GM10266 (cell line): ENCODE measurements at regions not wholly inside any gene's neighbourhood (a gene's known extent, or its start where the extent isn't known, plus 50 kb on each side); places are given as distances from the start of the nearest gene placed in this dataset.

Experiments
- DNase-seq: peaks from one replicate; pipeline ENCODE4 v3.0.0; 2012; ENCODE audit errors: extremely low spot score
- CTCF ChIP-seq: IDR thresholded peaks from 2 replicates; pipeline ENCODE4 v1.5.1; 2012; ENCODE audit warnings: mild to moderate bottlenecking, low read depth; ENCODE audit not compliant: control insufficient read depth, insufficient read depth; ENCODE audit errors: missing control alignments

GRCh38 chr4:17320046-17320445 is 191.8 kb downstream of the QDPR start:
- DNase-seq: no peak
- no peak for TF ChIP-seq CTCF

GRCh38 chr4:17317526-17317925 is 194.4 kb downstream of the QDPR start:
- TF ChIP-seq CTCF: no peak
- DNase-seq: no peak

DNA sequence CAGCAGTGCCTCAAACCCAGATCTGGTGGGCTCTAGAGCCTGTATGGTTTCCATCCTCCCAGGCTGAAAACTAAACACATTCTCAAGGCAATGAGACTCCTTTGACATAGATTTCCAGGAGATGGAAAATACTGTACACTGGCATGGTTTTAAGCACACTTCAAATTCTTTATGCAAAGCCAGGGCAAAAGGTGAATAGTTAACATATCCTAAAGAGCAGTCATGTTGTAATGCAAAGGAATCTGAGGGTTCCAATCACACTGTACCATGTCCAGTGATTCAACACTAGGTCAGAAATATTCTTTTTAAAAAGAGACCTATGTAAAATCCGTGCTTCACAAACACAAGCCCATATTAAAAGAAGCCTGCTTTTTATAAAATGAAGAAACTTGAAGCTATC is 195.3 kb downstream of the QDPR start:
- TF ChIP-seq CTCF: no peak

DNA sequence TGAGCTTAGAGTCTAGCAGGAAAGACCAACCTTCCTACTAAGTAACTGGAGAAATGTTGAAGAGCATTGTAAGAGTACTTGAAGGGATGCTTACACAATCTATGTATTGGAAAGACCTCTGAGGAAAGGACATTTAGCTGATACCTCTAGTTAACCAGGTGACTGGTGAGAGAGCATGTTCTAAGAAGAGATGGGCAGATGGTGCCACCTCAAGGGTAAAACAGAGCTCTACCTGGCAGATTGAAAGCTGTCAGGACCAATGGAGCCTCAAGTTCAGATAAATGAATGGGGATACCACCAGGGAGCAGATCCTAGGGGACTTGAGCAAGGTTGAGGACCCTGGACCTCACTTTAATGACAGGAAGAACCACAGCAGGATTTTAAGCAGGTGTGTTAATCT is 196.4 kb downstream of the QDPR start:
- no peak for TF ChIP-seq CTCF
- DNase-seq: no peak

More for the DNA sequence above, 195.3 kb downstream of the QDPR start:
- no peak for DNase-seq

GRCh38 chr4:17313194-17313593 is 198.7 kb downstream of the QDPR start:
- TF ChIP-seq CTCF: no peak
- no peak for DNase-seq

GRCh38 chr4:17310269-17310652 is 201.6 kb downstream of the QDPR start:
- no peak for TF ChIP-seq CTCF
- no peak for DNase-seq

DNA sequence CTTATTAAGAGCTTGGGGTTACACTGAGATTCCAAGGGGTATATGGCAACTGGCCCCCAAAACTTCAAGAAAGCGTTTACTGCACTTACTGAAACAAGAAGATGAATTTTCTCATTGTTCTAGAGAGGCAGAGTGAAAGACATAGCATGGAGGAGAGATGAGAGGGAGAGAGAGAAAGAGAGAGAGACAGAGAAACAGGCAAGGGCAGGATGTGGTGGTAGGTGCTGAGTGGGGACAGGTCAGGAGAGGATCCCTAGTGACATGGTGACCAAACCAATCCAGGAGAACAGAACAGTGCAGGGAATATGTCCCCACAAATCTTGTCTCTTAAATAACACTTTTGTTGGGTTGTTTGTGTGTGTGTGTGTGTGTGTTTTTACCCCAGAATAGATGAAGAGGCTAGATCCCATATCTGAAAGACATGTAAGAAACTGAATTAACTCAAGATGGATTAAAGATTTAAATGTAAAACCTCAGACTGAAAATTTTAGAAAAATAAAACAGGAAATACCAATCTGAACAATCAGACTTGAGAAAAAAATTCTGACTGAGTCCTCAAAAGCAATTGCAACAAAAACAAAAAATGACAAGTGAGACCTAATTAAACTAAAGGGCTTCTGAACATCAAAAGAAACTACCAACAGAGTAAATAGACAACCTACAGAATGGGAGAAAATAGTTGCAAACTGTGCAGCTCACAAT is 202.2 kb downstream of the QDPR start:
- TF ChIP-seq CTCF: no peak
- no peak for DNase-seq
